ENCODE measurements at regions not wholly inside any gene's neighbourhood (a gene's known extent, or its start where the extent isn't known, plus 50 kb on each side); places are given as distances from the start of the nearest gene placed in this dataset.

- TF ChIP-seq CTCF (IDR thresholded peaks at IDR 0.05), result no peak
- no peak for TF ChIP-seq POLR2A (IDR thresholded peaks at IDR 0.05)
Observed at GRCh38 chr3:117751651-117752050, 1042.1 kb downstream of the TUSC7 start.

Data from Peyer's patch (tissue), 4 donors.